ENCODE measurements at regions not wholly inside any gene's neighbourhood (a gene's known extent, or its start where the extent isn't known, plus 50 kb on each side); places are given as distances from the start of the nearest gene placed in this dataset.

DNA sequence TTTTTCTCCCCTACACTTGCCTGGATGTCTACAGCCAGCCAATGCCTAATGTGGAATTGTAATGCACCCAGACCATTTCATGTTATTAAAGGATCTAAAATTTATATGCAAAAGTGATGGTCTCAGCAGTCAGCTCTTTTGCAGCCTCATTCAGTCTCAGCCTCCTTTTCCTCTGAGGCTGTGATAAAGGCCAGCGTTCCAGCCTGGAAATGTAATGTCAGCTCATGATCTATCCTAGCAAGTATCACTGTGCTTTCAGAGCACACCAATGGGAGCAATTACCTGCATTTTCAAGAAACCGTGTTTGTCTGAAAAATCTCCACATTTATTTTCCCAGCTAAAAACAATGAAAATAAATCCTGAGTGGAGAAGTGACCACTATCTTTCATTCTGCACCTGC is 274.6 kb downstream of the CDH20 start:
- H3K36me3 Mint-ChIP-seq (ENCODE audit: low read depth) = no peaks in the 10 kb centered on the region
- H3K27me3 Mint-ChIP-seq (ENCODE audit: low read depth) = peaks cover 14% of the 10 kb centered on the region
- H3K9me3 Mint-ChIP-seq = peaks cover 12% of the 10 kb centered on the region
- H3K4me3 Mint-ChIP-seq = no peak overlapping the region
- peak overlapping the region in 2 of 3 experiments; percentile 92 to 93 for H3K27ac Mint-ChIP-seq
- H3K4me1 Mint-ChIP-seq = peaks cover 36% of the 10 kb centered on the region
- TF ChIP-seq CTCF (IDR thresholded peaks at IDR 0.05; ENCODE audit: unreplicated experiment in 3 of 3) = no peak

DNA sequence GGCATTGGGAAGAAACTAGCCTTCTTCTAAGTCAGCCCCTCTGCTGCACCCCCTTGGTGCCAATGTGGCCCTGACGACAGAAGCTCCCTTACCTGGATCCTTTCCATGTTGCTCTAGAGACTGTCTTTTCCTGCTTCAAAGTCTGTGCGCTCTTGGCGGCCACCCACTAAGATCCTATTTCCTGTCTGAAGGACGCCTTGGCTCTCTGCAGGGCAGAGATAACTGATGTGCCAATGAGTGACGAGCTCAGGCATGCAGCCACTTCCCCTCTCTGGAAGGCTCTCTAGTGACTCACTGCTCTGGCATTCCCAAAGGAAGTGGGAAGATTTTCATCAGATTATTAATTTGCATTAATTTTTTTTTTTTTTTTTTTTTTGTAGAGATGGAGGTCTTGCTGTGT is 273.5 kb downstream of the CDH20 start:
- Mint-ChIP-seq H3K4me1 (peaks cover 36% of the 10 kb centered on the region), H3K27ac (peak overlapping the region; percentile 75 to 93 (median 92)), H3K27me3 (ENCODE audit: low read depth) (peaks cover 14% of the 10 kb centered on the region), H3K36me3 (ENCODE audit: low read depth) (no peaks in the 10 kb centered on the region), H3K4me3 (peak overlapping the region; percentile 61 to 68 (median 67)), H3K9me3 (peaks cover 12% of the 10 kb centered on the region)
- no peak for TF ChIP-seq CTCF (IDR thresholded peaks at IDR 0.05; ENCODE audit: unreplicated experiment in 3 of 3)

- Mint-ChIP-seq H3K4me1 (peaks cover 36% of the 10 kb centered on the region), H3K9me3 (peaks cover 12% of the 10 kb centered on the region), H3K4me3 (peak overlapping the region; percentile 34 to 68 (median 41)), H3K27ac (peak overlapping the region; percentile 75 to 93 (median 92)), H3K36me3 (ENCODE audit: low read depth) (no peaks in the 10 kb centered on the region), H3K27me3 (ENCODE audit: low read depth) (peaks cover 14% of the 10 kb centered on the region)
- TF ChIP-seq CTCF (IDR thresholded peaks at IDR 0.05; ENCODE audit: unreplicated experiment in 3 of 3) = no peak
These were observed 272.9 kb downstream of the CDH20 start for GRCh38 chr18:61606068-61606660.

DNA sequence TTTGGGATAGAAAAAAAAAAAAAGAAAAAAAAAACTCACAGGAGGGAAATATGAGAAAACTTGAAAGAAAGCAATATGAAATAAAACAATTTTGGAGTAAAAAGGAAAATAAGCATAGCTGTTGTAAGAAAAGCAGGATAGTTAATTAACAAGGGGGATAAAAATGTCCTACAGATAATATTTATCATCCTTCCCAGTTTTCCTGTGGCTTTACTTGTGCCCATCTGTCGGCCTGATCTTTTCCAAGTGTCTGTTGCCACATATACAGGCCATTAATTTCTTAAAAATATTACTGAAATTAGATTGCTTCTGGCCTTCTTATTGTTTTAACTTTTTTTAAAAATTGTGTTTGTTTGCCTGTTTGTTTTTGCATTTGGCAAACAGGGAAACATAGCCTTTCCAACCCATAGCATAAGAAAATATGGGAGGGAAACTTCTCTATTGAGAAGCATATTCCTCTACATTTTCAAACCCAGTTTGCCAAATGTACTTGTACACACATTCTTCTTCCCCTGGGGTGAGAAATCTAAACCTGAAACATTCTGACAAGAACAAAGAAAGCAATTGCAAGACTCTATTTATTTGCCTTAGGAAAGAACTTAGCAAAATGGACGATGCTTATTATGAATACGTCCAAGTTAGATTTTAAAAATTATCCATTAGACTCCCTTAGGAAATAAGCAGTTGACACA is 272.3 kb downstream of the CDH20 start:
- Mint-ChIP-seq H3K27ac (peak overlapping the region; percentile 75 to 93 (median 92)), H3K27me3 (ENCODE audit: low read depth) (peaks cover 14% of the 10 kb centered on the region), H3K4me3 (peak overlapping the region in 2 of 3 experiments; percentile 22 to 34), H3K9me3 (peaks cover 7% of the 10 kb centered on the region), H3K4me1 (peaks cover 36% of the 10 kb centered on the region), H3K36me3 (ENCODE audit: low read depth) (no peaks in the 10 kb centered on the region)
- TF ChIP-seq CTCF (IDR thresholded peaks at IDR 0.05; ENCODE audit: unreplicated experiment in 3 of 3) = no peak
